Right lobe of liver (tissue), 6 donors: ENCODE measurements at regions not wholly inside any gene's neighbourhood (a gene's known extent, or its start where the extent isn't known, plus 50 kb on each side); places are given as distances from the start of the nearest gene placed in this dataset.

Source experiments
- ATAC-seq, 4 donors: fragments of 200-7000 bp; cut with Tn5 transposase; one replicate each; pipeline ENCODE4 v1.9.1; 2020; ENCODE audit warnings: mild to moderate bottlenecking in 4 of 4, moderate library complexity in 4 of 4
- DNase-seq, 3 donors: peaks; one replicate each; pipeline ENCODE4 v3.0.0-alpha.2; 2020
- H3K27ac ChIP-seq, 3 donors: fragments of 200-600 bp; one replicate each; pipeline ENCODE4 v1.8.0; 2022
- H3K27me3 ChIP-seq, 2 donors: fragments of 200-600 bp; one replicate each; pipeline ENCODE4 v1.8.0; 2022
- H3K36me3 ChIP-seq, 4 donors: fragments of 200-600 bp; sonication (generic) in 1 of 4; one replicate each; pipeline versions ENCODE4 v1.5.1 to v1.8.0; 2017 to 2022; ENCODE audit warnings: control low read depth in 1 of 4
- H3K4me1 ChIP-seq, 4 donors: fragments of 200-600 bp; sonication (generic) in 1 of 4; one replicate each; pipeline versions ENCODE4 v1.5.1 to v1.8.0; 2017 to 2022; ENCODE audit warnings: control low read depth in 1 of 4
- H3K4me3 ChIP-seq, 3 donors: fragments of 200-600 bp; one replicate each; pipeline ENCODE4 v1.8.0; 2022
- H3K9me3 ChIP-seq, 4 donors: fragments of 200-600 bp; sonication (generic) in 1 of 4; one replicate each; pipeline versions ENCODE4 v1.5.1 to v1.8.0; 2017 to 2022; ENCODE audit warnings: control low read depth in 1 of 4
- POLR2A ChIP-seq: fragments of 450-650 bp; IDR thresholded peaks from one replicate; pipeline ENCODE4 v1.6.1; 2017; ENCODE audit warnings: antibody characterized with exemption, mild to moderate bottlenecking
- WGBS: methylation state at CpG from one replicate; pipeline ENCODE4 v1.1.6; 2018; ENCODE audit warnings: low coverage, low lambda C conversion rate; ENCODE audit not compliant: insufficient coverage; ENCODE audit errors: missing lambda C conversion rate; 5-methylcytosine and 5-hydroxymethylcytosine counted together
- intact Hi-C, 2 donors: fragments of 100-400 bp; cut with DNase I; formaldehyde crosslinking; loops; one replicate each; pipeline versions ENCODE4 v1.11.2 to v1.14.1; 2022
- TF ChIP-seq, protein P1 (sequence below), 4 donors: fragments of 200-600 bp in 3 of 4; fragments of 450-650 bp in 1 of 4; IDR thresholded peaks; one replicate each; pipeline versions ENCODE4 v1.5.1 to v1.8.0; 2016 to 2022; ENCODE audit warnings: antibody characterized with exemption in 4 of 4, mild to moderate bottlenecking in 2 of 4
- donor health status: DM: no; HTN: yes; CAD: no.
- donor health status: DM: no; HTN: no; CAD: no.
- donor health status: DM: no; HTN: no; CAD: no.
- donor health status: DM: no; HTN: yes; CAD: no.
- donor health status: DM: no; HTN: yes; CAD: no.

DNA sequence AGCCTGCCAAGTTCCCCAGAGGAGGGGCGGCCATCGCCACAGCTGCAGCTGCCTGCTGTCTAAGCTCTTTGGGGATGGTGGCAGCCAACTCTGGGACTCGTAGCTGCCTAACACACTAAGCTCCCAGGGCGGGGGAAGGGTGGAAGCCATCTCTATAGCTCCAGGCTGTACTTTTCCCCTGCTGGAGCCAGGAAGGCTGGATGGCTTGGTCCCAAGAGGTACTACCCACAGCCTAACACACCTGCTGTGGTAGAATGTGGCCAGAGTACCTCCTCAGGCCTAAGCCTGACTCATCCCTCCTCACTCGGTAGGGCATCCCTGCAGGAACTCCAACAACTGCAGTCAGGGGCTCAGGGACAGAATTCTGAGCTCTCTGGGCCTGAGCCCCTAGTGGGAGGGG lies 151.7 kb upstream of the TAC1 start:
- H3K9me3 ChIP-seq = no peaks in the 10 kb centered on the region
- TF ChIP-seq, protein P1, sequence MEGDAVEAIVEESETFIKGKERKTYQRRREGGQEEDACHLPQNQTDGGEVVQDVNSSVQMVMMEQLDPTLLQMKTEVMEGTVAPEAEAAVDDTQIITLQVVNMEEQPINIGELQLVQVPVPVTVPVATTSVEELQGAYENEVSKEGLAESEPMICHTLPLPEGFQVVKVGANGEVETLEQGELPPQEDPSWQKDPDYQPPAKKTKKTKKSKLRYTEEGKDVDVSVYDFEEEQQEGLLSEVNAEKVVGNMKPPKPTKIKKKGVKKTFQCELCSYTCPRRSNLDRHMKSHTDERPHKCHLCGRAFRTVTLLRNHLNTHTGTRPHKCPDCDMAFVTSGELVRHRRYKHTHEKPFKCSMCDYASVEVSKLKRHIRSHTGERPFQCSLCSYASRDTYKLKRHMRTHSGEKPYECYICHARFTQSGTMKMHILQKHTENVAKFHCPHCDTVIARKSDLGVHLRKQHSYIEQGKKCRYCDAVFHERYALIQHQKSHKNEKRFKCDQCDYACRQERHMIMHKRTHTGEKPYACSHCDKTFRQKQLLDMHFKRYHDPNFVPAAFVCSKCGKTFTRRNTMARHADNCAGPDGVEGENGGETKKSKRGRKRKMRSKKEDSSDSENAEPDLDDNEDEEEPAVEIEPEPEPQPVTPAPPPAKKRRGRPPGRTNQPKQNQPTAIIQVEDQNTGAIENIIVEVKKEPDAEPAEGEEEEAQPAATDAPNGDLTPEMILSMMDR (IDR thresholded peaks at IDR 0.05) = no peak
- no peak for TF ChIP-seq POLR2A
- no peaks in the 10 kb centered on the region for H3K4me1 ChIP-seq
- H3K36me3 ChIP-seq = no peaks in the 10 kb centered on the region
- no peak overlapping the region for H3K4me3 ChIP-seq
- intact Hi-C loops = no loop called here
- WGBS = 20% methylated on average over 1 of the region's 5 CpGs
- ATAC-seq (no peak), DNase-seq (no peak)
- H3K27me3 ChIP-seq = no peaks in the 10 kb centered on the region
- H3K27ac ChIP-seq = no peak overlapping the region

DNA sequence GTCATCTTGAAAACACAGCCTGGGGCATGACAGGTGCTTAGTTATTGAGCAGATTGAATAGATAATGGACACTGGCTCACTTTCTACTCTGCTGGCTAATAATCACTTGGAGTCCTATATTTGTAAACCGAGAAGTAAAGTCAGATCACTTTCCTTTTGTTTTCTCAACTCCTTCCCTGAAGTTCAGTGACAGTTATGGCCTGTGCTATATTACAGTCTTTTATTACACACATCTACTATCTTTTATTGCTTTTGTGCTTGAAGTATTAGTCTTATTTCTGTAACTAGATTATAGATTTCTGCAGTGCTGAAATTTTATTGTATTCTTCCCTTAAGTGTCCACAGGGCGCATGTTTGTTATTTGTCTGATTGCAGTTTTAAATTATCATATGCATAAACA lies 136.4 kb upstream of the TAC1 start:
- Histone ChIP-seq H3K36me3 (no peaks in the 10 kb centered on the region), H3K27ac (no peak overlapping the region), H3K4me1 (no peaks in the 10 kb centered on the region), H3K9me3 (no peaks in the 10 kb centered on the region), H3K4me3 (no peak overlapping the region), H3K27me3 (no peaks in the 10 kb centered on the region)
- ATAC-seq (no peak), DNase-seq (no peak)
- intact Hi-C loops = no loop called here
- WGBS = 62% methylated on average over 2 of the region's 2 CpGs
- TF ChIP-seq, protein P1 (IDR thresholded peaks at IDR 0.05) = no peak
- TF ChIP-seq POLR2A = no peak

DNA sequence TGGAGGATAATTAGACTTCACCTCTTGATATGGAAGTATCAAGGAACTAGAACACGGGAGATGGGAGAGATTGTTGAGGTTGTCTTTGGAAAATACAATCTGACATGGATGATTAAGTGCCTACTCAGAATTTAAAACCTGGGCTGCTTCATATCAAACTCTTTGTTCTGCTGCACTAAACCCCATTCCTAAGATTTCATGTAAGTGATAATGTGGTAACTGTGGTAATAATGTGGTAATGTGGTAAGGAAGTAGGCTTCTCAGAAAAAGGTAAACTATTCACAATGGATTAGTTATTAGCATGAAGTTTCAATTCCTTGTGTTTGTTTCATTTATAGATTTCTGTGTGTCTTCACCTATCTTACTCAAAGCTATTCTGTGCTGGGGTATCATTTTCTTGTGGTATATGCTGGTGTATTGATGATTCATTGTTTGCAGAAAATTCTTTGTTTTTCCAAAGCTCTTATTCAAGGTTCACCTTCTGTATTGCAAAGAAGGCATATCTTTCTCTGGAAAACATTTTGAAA lies 129.9 kb upstream of the TAC1 start:
- ATAC-seq (no peak), DNase-seq (no peak)
- Histone ChIP-seq H3K9me3 (no peaks in the 10 kb centered on the region), H3K4me1 (no peaks in the 10 kb centered on the region), H3K36me3 (no peaks in the 10 kb centered on the region), H3K4me3 (no peak overlapping the region), H3K27ac (no peak overlapping the region), H3K27me3 (no peaks in the 10 kb centered on the region)
- intact Hi-C loops = no loop called here
- 69% methylated on average over 1 of the region's 1 CpG for WGBS
- TF ChIP-seq, protein P1 (IDR thresholded peaks at IDR 0.05) = no peak
- TF ChIP-seq POLR2A = no peak

DNA sequence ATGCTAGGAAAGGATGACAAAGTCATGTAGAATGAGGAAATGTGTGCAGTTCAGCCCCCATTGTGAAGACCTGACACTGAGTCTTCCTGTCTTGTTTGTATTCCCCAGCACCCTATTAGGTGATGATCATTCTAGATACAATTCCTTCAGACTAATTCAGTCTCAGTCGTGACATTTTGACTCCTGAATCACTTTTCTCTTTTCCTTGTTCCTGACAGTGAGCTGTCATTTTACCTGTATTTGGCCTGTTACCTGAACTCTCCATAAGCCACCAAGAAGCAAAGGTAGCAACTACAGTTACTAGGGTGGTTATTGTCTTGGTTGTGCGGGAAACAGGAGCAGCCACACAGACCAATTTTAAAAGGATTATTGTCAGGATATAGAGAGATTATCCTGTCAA lies 111.4 kb upstream of the TAC1 start:
- no peaks in the 10 kb centered on the region for H3K9me3 ChIP-seq
- H3K27ac ChIP-seq = no peak overlapping the region
- no peak overlapping the region for H3K4me3 ChIP-seq
- TF ChIP-seq, protein P1 (IDR thresholded peaks at IDR 0.05) = no peak
- TF ChIP-seq POLR2A = no peak
- intact Hi-C loops = no loop called here
- WGBS = 54% methylated on average over 2 of the region's 2 CpGs
- H3K4me1 ChIP-seq = no peaks in the 10 kb centered on the region
- DNase-seq (no peak), ATAC-seq (no peak)
- no peaks in the 10 kb centered on the region for H3K36me3 ChIP-seq
- no peaks in the 10 kb centered on the region for H3K27me3 ChIP-seq

DNA sequence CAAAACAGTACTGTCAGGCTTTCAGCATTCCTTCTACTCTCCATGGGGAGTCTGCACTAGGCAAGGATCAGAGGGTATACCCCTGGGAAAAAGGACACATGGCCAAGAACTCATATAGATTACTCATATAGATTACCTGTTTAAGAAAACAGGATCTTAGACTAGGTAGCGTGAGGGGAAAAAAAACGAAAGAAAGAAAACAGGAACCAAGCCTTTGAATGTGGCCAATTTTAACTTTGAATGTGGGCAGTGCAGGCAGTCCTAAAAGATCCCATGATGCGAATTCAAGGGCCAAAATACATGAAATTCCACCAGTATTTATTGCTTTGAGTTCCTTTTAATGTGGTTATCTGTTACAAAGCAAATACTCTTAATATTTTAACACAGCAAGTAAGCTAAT lies 108.6 kb upstream of the TAC1 start:
- Histone ChIP-seq H3K9me3 (no peaks in the 10 kb centered on the region), H3K36me3 (no peaks in the 10 kb centered on the region), H3K27me3 (no peaks in the 10 kb centered on the region), H3K4me3 (no peak overlapping the region), H3K4me1 (no peaks in the 10 kb centered on the region), H3K27ac (no peak overlapping the region)
- no peak for DNase-seq
- no peak for ATAC-seq
- WGBS = 36% methylated on average over 3 of the region's 3 CpGs
- intact Hi-C loops = no loop called here
- TF ChIP-seq, protein P1 (IDR thresholded peaks at IDR 0.05) = no peak
- no peak for TF ChIP-seq POLR2A
